HG02981 (cell line): ENCODE measurements at regions not wholly inside any gene's neighbourhood (a gene's known extent, or its start where the extent isn't known, plus 50 kb on each side); places are given as distances from the start of the nearest gene placed in this dataset.

Source experiments
- ATAC-seq: cut with Tn5 transposase; IDR thresholded peaks from one replicate; pipeline ENCODE4 v1.9.1; 2021; ENCODE audit warnings: mild to moderate bottlenecking, moderate library complexity; ENCODE audit not compliant: unreplicated experiment

DNA sequence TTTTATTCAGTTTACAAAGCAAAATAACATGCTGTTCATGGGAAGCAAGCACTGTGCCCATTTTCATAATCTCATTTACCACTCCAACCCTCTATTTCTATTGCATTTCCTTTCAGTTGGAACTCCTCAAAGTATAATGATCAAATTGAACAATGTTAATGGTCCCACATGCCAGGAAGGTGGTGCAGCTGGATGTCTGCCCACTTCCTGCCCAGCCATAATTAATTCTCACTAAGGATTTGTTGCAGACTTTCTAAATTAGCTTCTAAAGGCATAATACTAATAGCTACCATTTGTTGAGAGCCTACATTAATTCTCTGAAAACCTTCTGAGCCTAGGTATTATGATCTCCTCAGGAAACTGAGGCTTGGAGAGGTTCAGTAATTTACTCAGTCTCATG is 316.1 kb upstream of the TPM1 start:
- no peak for ATAC-seq

DNA sequence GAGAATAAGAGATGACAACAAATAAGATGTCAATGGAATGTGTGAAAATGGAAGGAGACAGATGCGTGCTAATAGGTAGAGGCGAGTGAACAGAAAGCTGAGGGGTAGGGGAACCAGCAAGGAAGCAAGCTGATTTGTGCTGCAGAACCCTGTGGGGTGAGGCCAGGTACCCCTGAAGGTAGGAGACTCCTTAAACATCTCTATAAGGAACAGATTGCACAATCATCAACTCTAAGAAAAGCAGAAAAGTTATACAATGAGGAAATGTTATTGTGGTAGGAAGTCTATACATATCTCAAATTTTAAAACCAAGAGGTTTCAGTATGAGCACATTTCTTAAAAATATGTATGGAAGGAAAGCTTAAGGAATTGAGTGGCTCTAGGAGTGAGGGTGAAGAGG is 315.0 kb upstream of the TPM1 start:
- ATAC-seq: no peak

DNA sequence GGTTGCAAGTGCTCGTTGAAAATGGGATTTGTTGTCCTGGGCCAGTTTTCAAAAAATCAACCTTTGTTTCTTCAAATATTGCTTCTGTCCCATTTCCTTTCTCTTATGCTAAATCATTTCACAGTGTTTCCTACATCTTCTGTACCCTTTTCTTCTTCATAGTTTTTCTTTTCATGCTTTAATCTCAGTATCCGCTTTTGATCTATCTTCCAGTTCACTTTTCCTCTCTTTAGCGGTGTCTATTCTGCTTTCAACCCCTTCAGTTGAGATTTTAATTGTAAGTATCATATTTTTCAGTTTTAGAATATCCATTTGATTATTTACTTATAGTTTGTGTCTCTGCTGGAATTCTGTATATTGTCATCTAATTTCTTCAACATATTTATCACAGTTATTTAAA is 311.7 kb upstream of the TPM1 start:
- ATAC-seq: no peak

DNA sequence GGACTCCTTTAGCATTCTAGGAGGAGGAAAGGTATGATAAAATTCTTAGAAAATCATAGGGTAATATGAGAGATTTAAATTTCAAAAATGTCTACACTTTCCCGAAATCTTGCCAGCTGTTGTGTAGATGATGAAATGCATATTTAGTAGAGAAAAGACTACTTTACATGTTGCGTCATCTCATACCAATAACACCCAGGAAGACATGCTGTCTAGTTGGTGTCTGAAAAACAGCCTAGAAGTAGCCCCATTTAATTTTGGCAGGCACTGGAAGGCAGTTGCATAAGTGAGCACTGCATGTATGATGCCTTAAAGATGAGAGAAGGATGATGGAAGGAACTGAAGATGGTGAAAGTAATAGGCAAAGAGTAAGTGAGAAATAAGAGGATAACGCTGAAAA is 310.5 kb upstream of the TPM1 start:
- no peak for ATAC-seq

DNA sequence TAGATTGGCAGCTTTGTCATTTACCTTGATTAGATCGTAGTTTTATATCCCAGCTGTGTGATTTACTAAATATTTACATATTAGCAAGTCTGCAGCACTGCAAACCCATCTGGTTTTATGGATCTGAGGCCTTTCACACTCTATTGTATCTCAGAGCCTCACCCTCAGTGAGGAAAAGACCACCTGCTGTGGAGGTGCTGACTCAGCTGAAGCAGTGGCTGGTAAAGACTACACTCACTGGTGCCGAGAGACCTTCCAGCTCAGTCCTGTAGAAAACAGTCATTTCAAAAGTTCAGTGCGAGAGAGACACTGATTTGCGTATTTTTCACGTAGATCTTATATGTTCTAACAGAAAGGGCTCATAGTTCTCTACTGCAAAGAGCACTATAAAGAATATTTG is 307.8 kb upstream of the TPM1 start:
- no peak for ATAC-seq

DNA sequence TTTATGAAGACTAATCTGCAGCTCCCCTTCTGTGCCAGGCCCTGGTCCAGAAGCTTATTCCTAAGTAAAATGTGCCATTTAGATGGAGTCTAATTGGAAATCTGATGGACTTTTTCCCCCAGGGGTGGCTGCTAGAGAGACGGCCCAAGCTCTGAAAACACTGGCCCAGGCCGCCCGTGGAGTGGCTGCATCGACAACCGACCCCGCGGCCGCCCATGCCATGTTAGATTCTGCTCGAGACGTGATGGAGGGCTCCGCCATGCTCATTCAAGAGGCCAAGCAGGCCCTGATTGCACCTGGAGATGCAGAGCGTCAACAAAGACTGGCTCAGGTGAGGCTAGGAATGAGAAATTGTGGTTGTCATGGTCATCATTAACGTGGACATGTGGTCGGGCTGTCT is 305.8 kb upstream of the TPM1 start:
- no peak for ATAC-seq

DNA sequence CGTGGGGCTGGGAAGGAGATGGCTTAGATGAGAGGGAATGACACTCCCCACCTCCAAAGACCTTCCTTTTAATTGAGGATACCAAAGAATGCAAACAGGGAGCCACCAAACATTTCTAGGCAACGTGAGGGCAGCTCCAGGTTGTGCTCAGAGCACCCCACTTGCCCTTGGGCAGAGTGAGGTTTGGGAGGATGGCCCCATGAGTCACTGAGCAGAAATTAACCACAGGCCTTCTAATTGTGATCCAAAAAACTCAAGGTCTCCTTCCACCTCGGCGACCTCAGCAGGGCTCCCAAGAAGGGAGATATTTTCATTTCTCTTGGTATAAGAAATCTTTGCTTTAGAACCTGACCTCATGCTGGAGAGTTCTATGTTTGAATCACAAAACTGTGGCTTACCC is 305.0 kb upstream of the TPM1 start:
- no peak for ATAC-seq

DNA sequence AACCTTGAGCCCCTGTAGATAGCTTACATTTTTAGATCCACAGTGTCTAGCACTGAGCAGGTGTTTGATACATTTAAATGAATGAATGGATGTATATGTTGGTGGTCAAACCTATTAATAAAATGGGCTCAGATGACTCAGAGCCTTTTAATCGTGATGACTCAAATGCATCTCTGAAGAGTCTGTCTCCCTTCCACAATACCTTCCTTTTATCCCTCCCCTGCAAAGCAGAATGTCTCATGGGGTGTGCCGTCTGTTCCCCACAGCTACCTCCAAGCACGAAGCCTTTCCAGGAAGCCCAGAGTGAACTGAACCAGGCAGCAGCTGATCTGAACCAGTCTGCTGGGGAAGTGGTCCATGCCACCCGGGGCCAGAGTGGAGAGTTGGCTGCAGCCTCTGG is 303.5 kb upstream of the TPM1 start:
- no peak for ATAC-seq

DNA sequence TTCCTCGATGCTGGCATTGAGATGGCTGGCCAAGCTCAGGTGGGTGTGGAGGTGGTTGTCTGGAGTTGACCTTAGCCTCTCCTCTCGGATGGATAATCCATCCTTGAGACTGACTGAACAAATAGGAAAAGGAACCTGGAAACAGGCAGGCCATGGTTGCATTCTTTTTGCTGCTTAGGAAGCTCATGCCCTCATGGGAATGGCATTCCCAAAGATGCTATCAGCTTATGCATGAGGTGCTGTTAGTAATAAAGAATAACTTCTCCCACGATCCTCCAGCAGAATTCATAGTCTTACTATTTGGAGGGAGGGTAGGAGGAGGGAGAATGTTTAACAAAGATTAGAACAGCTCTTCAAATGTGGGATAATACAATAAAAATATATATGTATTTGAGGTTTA is 303.0 kb upstream of the TPM1 start:
- ATAC-seq: no peak

DNA sequence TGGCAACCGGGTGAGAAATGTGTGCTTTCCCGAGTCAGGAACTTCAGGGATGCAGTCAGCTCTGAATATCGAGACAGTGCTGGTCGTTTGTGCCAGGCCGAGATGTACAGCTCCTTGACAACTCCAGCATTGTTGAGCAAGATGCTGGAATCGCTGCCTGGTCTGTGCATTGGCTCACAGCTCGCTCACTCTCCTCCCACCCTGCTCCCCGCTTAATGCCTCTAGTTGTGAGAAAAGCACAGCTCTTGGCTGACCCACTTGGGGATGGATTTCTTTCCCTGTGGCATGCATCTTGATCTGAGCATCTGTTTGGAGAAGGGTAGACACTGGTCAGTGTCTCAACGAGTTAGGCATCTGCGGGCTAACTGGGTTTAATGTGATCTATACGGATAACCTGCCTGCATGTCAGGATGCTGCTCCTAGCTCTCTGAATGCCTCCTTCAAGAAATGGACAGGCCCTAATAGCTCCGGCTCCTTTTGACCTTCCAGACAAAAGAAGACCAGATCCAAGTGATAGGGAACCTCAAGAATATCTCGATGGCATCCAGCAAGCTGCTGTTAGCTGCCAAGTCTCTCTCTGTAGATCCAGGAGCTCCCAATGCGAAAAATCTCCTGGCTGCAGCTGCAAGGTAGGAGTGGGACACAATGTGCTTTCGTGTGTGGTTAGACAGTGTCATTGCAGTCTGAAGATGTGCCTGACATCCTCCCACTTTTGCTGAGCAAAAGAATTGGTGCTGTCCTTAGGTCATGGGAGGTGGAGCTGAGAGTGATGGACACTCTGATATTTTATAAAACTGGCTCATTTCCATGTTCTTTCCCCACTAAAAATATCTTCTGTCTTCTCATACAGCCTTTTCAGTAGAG is 302.2 kb upstream of the TPM1 start:
- ATAC-seq: no peak

DNA sequence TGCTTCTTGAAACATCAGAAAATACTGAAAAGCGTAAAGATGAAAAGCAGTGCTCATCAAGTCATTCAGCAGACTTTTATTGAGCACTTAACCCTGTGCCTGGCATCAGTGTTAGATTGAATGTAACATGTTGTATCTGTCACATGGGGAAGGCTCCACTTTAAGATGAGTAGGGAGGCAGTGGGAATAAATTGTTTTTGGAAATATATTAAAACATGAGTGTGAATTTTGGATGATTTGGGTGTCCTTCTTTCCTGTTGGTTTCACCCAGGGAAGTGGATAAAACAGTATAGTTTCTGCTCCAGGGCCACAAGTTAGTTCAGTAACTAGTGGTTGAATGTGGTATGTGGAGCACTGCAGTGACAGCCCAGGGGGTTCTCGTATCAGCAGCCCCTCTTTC is 301.4 kb upstream of the TPM1 start:
- no peak for ATAC-seq

DNA sequence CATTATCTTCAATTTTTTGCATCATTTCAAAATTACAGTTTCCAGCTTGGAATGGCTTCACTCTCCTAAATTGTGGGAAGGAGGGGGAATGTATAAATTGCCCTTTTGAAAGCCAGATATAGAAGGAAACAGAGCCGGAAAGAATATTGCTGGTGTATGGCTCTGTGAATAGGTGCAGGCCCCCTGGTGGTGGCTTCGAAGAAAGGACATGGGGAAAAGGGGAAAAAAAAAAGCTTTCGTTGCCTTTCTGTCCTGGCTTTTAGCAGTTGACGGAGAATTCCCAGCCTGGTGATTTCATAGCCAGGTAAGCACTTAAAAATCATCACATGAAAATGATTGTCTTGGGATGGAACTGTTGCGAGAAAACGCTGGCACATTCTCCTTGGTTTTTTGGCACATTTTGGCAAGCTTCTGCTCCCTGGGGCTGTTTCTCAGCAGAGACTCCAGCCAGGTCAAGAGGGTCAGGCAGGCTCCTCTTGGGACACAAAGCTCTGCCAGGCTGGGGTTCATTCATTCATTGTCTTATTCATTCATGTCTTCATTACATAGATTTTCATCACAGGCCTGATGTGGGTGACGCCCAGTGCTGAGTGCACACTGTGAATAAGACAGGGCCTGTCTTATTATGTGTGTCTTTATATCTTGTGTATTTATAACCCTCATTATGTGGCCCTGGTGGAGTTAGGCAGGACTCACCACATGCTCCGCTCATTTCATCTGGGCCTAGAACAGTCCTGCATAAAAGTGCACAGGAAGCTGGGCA is 300.0 kb upstream of the TPM1 start:
- ATAC-seq: no peak

DNA sequence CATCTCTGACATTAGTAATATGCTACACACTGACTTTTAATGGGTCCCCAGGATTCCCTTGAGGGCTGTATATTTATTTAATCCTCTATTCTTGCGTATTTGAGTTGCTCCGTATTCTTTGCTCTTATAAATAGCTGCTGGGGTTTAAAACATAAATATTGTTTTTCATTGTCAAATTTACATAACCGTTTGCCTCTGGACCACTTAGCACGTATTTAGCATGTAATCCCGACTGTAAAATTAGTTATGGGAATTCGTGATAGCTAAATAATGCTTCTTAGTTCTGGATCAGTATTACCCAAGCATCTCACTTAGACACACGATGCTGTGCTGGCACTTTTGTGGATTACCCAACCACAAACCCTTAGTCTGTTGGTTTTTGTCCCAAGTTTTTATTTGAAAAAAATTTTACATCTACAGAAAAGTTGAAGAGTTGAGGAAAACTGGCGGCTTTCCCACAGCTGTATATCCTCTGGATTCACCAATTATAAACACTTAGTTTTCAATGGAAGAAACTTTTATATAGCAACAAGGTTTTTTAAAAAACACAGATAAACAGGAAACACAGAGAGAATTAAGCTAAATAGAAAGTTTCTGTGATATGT is 296.8 kb upstream of the TPM1 start:
- no peak for ATAC-seq

DNA sequence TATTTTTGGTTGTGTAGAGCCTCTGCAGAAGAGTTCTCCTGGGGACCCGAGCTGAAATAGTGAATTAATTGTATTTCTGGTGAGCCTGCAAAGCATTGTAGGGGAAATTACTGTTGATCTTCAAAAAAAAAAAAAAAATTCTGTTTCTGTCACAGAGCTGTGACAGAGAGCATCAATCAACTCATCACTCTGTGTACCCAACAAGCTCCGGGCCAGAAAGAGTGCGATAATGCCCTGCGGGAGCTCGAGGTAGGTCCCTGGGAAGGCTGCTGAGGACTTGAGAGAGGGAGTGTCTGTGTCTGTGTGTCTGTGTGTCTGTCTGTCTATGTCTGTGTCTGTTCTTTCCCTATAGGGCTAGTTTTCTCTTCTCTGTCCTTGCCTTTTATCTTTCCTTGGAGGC is 294.4 kb upstream of the TPM1 start:
- ATAC-seq: no peak

DNA sequence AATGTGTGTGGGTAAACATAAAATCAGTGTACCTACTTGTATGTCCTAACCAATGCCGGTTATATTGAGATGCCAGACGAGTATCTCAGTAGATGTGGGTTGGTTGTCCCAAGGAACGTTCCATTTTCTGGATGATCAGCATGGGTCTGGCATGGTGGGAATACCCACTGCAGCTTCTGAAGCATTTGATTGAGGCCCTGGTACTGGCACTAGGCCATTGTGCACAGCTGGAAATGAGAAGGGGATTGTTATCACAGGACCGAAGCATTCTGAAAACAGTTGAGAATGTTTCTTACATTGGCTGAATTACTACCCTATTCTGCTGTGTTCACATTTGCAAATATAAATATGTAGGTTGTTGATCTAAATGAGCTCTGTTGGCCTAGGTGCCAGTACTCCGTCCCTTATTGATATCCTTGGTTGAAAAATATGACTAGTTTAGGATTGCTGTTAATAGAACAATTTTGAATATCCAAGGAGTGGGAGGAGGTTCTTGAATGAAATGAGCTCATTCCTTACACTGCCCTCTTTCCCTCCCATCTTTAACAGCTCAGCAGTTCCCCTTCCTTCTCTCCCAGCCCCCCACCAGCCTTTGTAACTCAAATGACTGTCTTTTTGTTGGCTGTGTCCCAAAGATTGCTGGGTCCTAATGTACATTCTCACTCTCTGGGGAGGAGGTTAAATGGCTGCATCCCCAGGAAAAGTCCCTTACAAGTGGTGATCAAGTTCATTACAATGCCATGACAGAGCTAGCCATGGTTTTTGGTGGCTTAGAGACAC is 293.3 kb upstream of the TPM1 start:
- ATAC-seq: no peak

DNA sequence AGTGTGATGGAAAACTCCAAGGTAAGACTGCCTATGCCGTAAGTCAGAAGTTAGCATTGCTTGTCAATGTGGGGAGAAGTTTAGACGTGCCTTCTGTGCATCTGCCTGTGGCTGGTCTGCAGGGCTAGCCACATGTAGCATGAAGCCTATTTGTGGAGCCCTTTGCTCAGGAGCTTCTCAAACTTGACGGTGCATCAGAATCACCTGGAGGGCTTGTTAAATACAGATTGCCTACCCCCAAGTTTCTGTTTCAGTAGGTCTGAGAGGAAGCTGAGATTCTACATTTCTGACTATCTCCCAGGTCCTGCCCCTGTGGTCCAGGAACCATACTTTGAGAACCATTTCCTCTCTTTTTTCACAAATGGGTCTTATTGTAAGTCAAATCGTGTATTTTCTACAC is 292.1 kb upstream of the TPM1 start:
- ATAC-seq: no peak

DNA sequence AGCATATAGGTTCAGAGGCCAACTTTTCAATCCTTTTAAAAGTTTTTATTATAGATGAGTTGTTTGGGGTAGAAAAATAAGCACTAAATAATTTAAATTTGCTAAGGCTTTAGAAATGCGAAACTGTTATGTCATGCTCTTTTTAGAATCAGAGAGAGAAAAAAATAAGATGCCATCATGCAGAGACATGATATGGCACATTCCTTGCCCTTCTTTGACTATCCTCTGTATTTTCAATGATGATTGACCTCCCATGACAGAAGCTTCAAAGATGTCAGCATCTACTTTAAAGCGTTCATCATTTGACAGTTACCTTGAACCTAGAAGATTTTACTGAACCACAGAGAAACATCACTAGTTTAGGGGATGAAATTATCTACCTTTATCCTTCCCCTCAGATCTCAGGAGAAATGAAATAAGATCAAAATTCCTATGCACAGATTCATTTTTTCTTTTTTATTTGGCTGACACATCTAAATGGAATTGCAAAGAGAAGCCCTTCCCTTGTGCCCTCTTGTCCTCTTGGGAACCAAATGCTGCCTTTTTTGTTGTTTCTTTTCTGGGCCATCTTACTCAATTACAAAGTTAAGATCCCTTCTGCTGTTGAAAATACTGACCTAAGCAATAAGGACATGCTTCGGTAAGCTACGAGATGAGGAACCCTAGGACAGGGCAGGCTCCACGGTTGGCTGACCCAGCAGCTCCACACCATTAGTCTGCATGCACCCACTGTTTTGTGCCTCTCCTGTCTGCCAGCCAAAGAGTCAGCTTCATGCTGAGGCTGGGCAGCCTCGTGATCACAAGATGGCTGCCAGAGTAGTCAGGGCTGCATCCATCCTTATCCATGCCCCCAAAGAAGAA is 289.7 kb upstream of the TPM1 start:
- no peak for ATAC-seq

DNA sequence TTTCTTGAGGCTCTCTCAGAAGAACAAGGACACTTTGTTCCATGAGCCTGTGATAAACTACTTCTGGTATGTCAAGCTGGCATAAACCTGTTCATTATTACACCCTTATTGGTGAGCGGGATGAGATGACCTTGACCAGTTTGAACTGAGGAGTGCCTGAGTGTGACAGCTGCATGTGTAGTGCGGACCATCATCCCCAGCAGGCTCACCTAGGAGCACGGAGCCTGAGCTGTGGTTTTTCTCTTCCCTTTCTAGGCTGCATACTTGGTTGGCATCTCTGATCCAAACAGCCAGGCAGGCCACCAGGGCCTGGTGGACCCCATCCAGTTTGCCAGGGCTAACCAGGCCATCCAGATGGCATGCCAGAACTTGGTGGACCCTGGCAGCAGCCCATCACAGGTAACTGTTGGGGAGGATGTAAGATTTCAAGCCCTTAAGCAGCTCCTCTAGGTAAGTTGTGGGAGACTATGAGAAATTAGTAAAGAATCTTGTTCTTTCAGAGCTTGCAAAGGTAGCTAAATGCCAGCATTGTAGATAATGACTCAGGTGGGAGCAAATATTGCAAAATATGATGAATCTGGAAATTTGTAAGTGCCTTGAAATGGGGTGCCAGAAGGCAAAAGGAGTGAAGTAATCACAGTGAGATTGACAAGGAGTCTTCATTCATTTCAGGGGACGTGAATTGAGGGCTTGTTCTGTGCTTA is 288.9 kb upstream of the TPM1 start:
- ATAC-seq: no peak

DNA sequence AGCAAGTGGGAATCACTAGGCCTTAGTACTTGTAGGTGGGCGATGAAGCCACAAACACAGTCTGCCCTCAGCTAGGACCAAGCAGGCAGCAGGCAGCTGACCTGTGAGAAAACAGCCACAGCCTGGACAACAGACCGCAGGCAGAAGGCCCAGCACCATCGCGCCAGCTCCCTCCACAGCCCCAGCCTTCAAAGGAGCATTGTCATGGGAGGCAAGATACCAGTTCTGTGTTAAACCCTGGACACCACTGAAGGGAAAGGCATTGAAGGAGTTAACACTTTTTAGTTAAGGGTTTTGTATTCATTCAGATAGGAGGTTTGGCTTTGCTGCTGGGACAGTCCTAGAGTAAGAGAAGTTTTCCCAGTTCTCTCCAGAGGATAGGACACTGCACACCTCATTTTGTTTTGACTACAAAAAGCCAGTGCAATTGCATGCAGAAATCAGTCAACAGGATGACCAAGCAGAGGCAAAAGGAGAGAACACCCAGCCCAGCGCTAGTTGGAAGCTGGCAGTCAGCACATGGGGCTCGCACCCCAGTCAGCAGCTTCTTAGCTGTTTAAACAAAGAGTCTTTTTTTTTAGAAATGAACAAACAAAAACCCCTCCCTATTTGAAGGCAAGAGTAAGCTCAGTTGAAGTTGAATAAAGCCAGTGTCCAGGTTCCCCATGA is 286.1 kb upstream of the TPM1 start:
- ATAC-seq: no peak
